H9 (cell line): ENCODE measurements at regions not wholly inside any gene's neighbourhood (a gene's known extent, or its start where the extent isn't known, plus 50 kb on each side); places are given as distances from the start of the nearest gene placed in this dataset.

Experiments used
- DNase-seq: peaks from one replicate; pipeline ENCODE4 v3.0.0-alpha.2; 2017
- H2AFZ ChIP-seq: one replicate; pipeline ENCODE4 v1.6.1; 2013; ENCODE audit warnings: mild to moderate bottlenecking, low read length, control low read depth, moderate library complexity
- H2AK5ac ChIP-seq: 2 replicates; pipeline ENCODE4 v1.6.1; 2013; ENCODE audit warnings: low read length, control low read depth, mixed read lengths; ENCODE audit not compliant: insufficient read length
- H2BK120ac ChIP-seq: one replicate; pipeline ENCODE4 v1.6.1; 2013; ENCODE audit warnings: low read depth, mild to moderate bottlenecking, low read length, control low read depth, inconsistent platforms; ENCODE audit not compliant: poor library complexity, severe bottlenecking
- H2BK12ac ChIP-seq: 2 replicates; pipeline ENCODE4 v1.6.1; 2013; ENCODE audit warnings: low read length, control low read depth, mixed read lengths, low read depth; ENCODE audit not compliant: insufficient read length
- H2BK15ac ChIP-seq: 2 replicates; pipeline ENCODE4 v1.6.1; 2013; ENCODE audit warnings: low read depth, low read length, control low read depth
- H2BK20ac ChIP-seq: one replicate; pipeline ENCODE4 v1.6.1; 2013; ENCODE audit warnings: low read depth, mild to moderate bottlenecking, low read length, control low read depth, inconsistent platforms; ENCODE audit not compliant: poor library complexity, severe bottlenecking
- H2BK5ac ChIP-seq: 2 replicates; pipeline ENCODE4 v1.6.1; 2013; ENCODE audit warnings: low read length, control low read depth, mixed read lengths; ENCODE audit not compliant: insufficient read length
- H3K14ac ChIP-seq: 2 replicates; pipeline ENCODE4 v1.6.1; 2013; ENCODE audit warnings: low read length, control low read depth; ENCODE audit not compliant: insufficient read depth
- H3K18ac ChIP-seq: 2 replicates; pipeline ENCODE4 v1.6.1; 2013; ENCODE audit warnings: low read depth, mild to moderate bottlenecking, mixed read lengths, low read length, control low read depth; ENCODE audit not compliant: insufficient read length
- H3K23ac ChIP-seq: 2 replicates; pipeline ENCODE4 v1.6.1; 2013; ENCODE audit warnings: low read length, control low read depth, mixed read lengths, low read depth; ENCODE audit not compliant: insufficient read length
- H3K23me2 ChIP-seq: 2 replicates; pipeline ENCODE4 v1.6.1; 2013; ENCODE audit warnings: low read depth, mild to moderate bottlenecking, mixed read lengths, low read length, control low read depth; ENCODE audit not compliant: insufficient read length, poor library complexity, severe bottlenecking
- H3K27ac ChIP-seq: 2 replicates; pipeline ENCODE4 v1.5.1; 2013; ENCODE audit warnings: low read length, control low read depth, mixed read lengths, low read depth; ENCODE audit not compliant: insufficient read length
- H3K27me3 ChIP-seq: 2 replicates; pipeline ENCODE4 v1.6.1; 2013; ENCODE audit warnings: low read length, control low read depth, inconsistent platforms; ENCODE audit not compliant: insufficient read depth
- H3K4ac ChIP-seq: 2 replicates; pipeline ENCODE4 v1.6.1; 2013; ENCODE audit warnings: low read depth, mild to moderate bottlenecking, control low read depth, inconsistent platforms, low read length, moderate library complexity
- H3K4me1 ChIP-seq: 2 replicates; pipeline ENCODE4 v1.6.1; 2013; ENCODE audit warnings: low read length, control low read depth, inconsistent platforms; ENCODE audit not compliant: insufficient read depth
- H3K4me2 ChIP-seq: 2 replicates; pipeline ENCODE4 v1.6.1; 2013; ENCODE audit warnings: low read length, control low read depth, mixed read lengths; ENCODE audit not compliant: insufficient read length, insufficient read depth
- H3K56ac ChIP-seq: 2 replicates; pipeline ENCODE4 v1.6.1; 2013; ENCODE audit warnings: low read depth, mild to moderate bottlenecking, mixed read lengths, low read length, control low read depth; ENCODE audit not compliant: insufficient read length
- H3K79me1 ChIP-seq: 2 replicates; pipeline ENCODE4 v1.6.1; 2013; ENCODE audit warnings: low read depth, mild to moderate bottlenecking, moderate library complexity, low read length, control low read depth, inconsistent platforms; ENCODE audit not compliant: insufficient read depth, poor library complexity, severe bottlenecking
- H3K79me2 ChIP-seq: 2 replicates; pipeline ENCODE4 v1.6.1; 2013; ENCODE audit warnings: low read length, control low read depth, inconsistent platforms; ENCODE audit not compliant: insufficient read depth
- H3K9ac ChIP-seq: 2 replicates; pipeline ENCODE4 v1.6.1; 2013; ENCODE audit warnings: low read length, control low read depth, mixed read lengths; ENCODE audit not compliant: insufficient read length; ENCODE audit errors: extremely low read depth
- H3K9me3 ChIP-seq: one replicate; pipeline ENCODE4 v1.6.1; 2013; ENCODE audit warnings: low read depth, low read length, inconsistent platforms; ENCODE audit not compliant: control insufficient read depth
- H3T11ph ChIP-seq: one replicate; pipeline ENCODE4 v1.6.1; 2013; ENCODE audit warnings: mild to moderate bottlenecking, low read length, control low read depth, inconsistent platforms
- H4K20me1 ChIP-seq: one replicate; pipeline ENCODE4 v1.6.1; 2013; ENCODE audit not compliant: control insufficient read depth, insufficient read length, insufficient read depth
- H4K5ac ChIP-seq: 2 replicates; pipeline ENCODE4 v1.6.1; 2013; ENCODE audit warnings: low read depth, mild to moderate bottlenecking, mixed read lengths, low read length, control low read depth; ENCODE audit not compliant: insufficient read length
- H4K8ac ChIP-seq: replicated peaks from 2 replicates; pipeline ENCODE4 v1.6.1; 2013; ENCODE audit warnings: low read length, control low read depth, mixed read lengths, low read depth; ENCODE audit not compliant: insufficient read length
- H4K91ac ChIP-seq: 2 replicates; pipeline ENCODE4 v1.6.1; 2013; ENCODE audit warnings: low read depth, mild to moderate bottlenecking, moderate library complexity, mixed read lengths, low read length, control low read depth; ENCODE audit not compliant: insufficient read length
- H3K27ac Mint-ChIP-seq, 3 experiments: 2 replicates in 2 of 3; 3 replicates in 1 of 3; pipeline ENCODE4 v1.8.0; 2020 to 2021; ENCODE audit warnings: mixed read lengths in 3 of 3, mild to moderate bottlenecking in 1 of 3, moderate library complexity in 1 of 3
- H3K27me3 Mint-ChIP-seq: 2 replicates; pipeline ENCODE4 v1.8.0; 2021; ENCODE audit warnings: low read depth, mild to moderate bottlenecking, moderate library complexity, mixed read lengths
- H3K36me3 Mint-ChIP-seq, 3 experiments: 2 replicates in 2 of 3; 3 replicates in 1 of 3; pipeline ENCODE4 v1.8.0; 2020 to 2021; ENCODE audit warnings: low read depth in 3 of 3, mixed read lengths in 3 of 3; ENCODE audit not compliant: insufficient read depth in 1 of 3
- H3K4me1 Mint-ChIP-seq, 2 experiments: 2 replicates each; pipeline ENCODE4 v1.8.0; 2020; ENCODE audit warnings: mixed read lengths in 2 of 2
- H3K4me3 Mint-ChIP-seq, 2 experiments: 2 replicates in 1 of 2; 3 replicates in 1 of 2; pipeline ENCODE4 v1.8.0; 2020 to 2021; ENCODE audit warnings: mild to moderate bottlenecking in 2 of 2, mixed read lengths in 2 of 2, moderate library complexity in 1 of 2
- H3K9me3 Mint-ChIP-seq, 2 experiments: 2 replicates in 1 of 2; 3 replicates in 1 of 2; pipeline ENCODE4 v1.8.0; 2020; ENCODE audit warnings: mild to moderate bottlenecking in 2 of 2, mixed read lengths in 2 of 2, moderate library complexity in 1 of 2
- CTCF ChIP-seq: fragments of 200-600 bp; sonication (generic); conservative IDR thresholded peaks from 3 replicates; pipeline ENCODE4 v1.8.0; 2021; ENCODE audit warnings: antibody characterized with exemption, mild to moderate bottlenecking
- WGBS: extraction: QIAGEN DNeasy Blood & Tissue Kit; methylation state at CpG from one replicate; pipeline ENCODE4 v1.1.7; 2013; ENCODE audit warnings: missing lambda C conversion rate, low lambda C conversion rate, mixed read lengths; ENCODE audit not compliant: insufficient read length; ENCODE audit errors: extremely low coverage; 5-methylcytosine and 5-hydroxymethylcytosine counted together

DNA sequence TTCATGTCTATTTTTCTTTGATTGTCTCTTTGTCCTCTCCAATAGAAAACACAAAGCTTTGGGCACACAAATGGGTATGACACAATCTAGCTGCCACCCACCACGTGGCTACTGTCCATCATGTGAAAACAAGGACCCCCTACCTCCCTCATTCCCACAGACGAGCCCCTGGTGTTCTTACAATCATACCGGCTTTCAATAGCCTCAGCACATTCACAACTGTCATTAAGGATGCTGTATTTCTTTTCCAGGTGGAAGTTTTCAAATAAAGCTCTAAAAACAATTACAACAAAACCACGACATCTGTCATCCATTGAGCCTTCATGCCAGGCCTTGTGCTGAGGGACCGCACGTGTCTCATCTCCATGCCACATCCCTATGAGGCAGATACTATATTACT, 552.6 kb upstream of the ADAMTS9 start:
- H3K56ac ChIP-seq = no peak overlapping the region
- no peak overlapping the region for H2BK20ac ChIP-seq
- H2BK12ac ChIP-seq = no peak overlapping the region
- H3K4ac ChIP-seq = no peak overlapping the region
- H3K79me2 ChIP-seq = no peaks in the 10 kb centered on the region
- no peak overlapping the region for H2AK5ac ChIP-seq
- H4K20me1 ChIP-seq = no peaks in the 10 kb centered on the region
- H3K4me1 ChIP-seq = no peaks in the 10 kb centered on the region
- H4K5ac ChIP-seq = no peak overlapping the region
- no peak overlapping the region for H3T11ph ChIP-seq
- no peak for TF ChIP-seq CTCF
- no peak overlapping the region for H3K9ac ChIP-seq
- H2BK5ac ChIP-seq = no peak overlapping the region
- H3K36me3 Mint-ChIP-seq = no peaks in the 10 kb centered on the region
- H3K27me3 Mint-ChIP-seq = no peaks in the 10 kb centered on the region; the same call in 1 of the 2 replicates
- no CpG with 5 or more reads among the region's 6 CpGs for WGBS
- no peaks in the 10 kb centered on the region for H3K27me3 ChIP-seq
- no peaks in the 10 kb centered on the region for H3K79me1 ChIP-seq
- no peak overlapping the region for H3K27ac ChIP-seq
- no peak overlapping the region for H3K14ac ChIP-seq
- H3K23ac ChIP-seq = no peak overlapping the region
- DNase-seq = no peak
- no peak overlapping the region for H3K4me2 ChIP-seq
- H3K4me3 Mint-ChIP-seq = no peak overlapping the region
- H3K4me1 Mint-ChIP-seq = no peaks in the 10 kb centered on the region
- H3K9me3 Mint-ChIP-seq = peaks cover 4% of the 10 kb centered on the region in 2 experiments; a peak in 2 of 5 replicates
- H3K9me3 ChIP-seq = no peaks in the 10 kb centered on the region
- no peak overlapping the region for H2AFZ ChIP-seq
- H4K8ac ChIP-seq = no peak overlapping the region
- H4K91ac ChIP-seq = no peak overlapping the region
- no peaks in the 10 kb centered on the region for H3K23me2 ChIP-seq
- H2BK120ac ChIP-seq = no peak overlapping the region
- H2BK15ac ChIP-seq = no peak overlapping the region
- H3K27ac Mint-ChIP-seq = no peak overlapping the region
- no peak overlapping the region for H3K18ac ChIP-seq
